ENCODE measurements at regions not wholly inside any gene's neighbourhood (a gene's known extent, or its start where the extent isn't known, plus 50 kb on each side); places are given as distances from the start of the nearest gene placed in this dataset.
A peak's percentile ranks its signal among the peaks of the same experiment; 100 is the strongest.

- no peak for DNase-seq (ENCODE audit: low read depth, low spot score)
- in situ Hi-C loops (cut with HindIII; ENCODE audit: low pct_unique_long_range_greater_than_20kb, low sequenced_read_pairs), result no loop called here
Measured at GRCh38 chr2:221649051-221649775, 77.1 kb upstream of the EPHA4 start.

- in situ Hi-C loops (cut with HindIII; ENCODE audit: low pct_unique_long_range_greater_than_20kb, low sequenced_read_pairs), result no loop called here
- DNase-seq (ENCODE audit: low read depth, low spot score), result peak; percentile 8
Measured at GRCh38 chr2:221642447-221642846, 70.3 kb upstream of the EPHA4 start.

- in situ Hi-C loops (cut with HindIII; ENCODE audit: low pct_unique_long_range_greater_than_20kb, low sequenced_read_pairs), result no loop called here
- peak; percentile 85 for DNase-seq (ENCODE audit: low read depth, low spot score)
Measured at GRCh38 chr2:221641181-221641871, 69.2 kb upstream of the EPHA4 start.

- in situ Hi-C loops (cut with HindIII; ENCODE audit: low pct_unique_long_range_greater_than_20kb, low sequenced_read_pairs), result no loop called here
- DNase-seq (ENCODE audit: low read depth, low spot score), result no peak
Measured at GRCh38 chr2:221640686-221641085, 68.6 kb upstream of the EPHA4 start.

GRCh38 chr2:221637851-221638250 lies 65.7 kb upstream of the EPHA4 start:
- DNase-seq (ENCODE audit: low read depth, low spot score), result no peak
- in situ Hi-C loops (cut with HindIII; ENCODE audit: low pct_unique_long_range_greater_than_20kb, low sequenced_read_pairs), result no loop called here

GRCh38 chr2:221635949-221636348 lies 63.8 kb upstream of the EPHA4 start:
- peak; percentile 49 for DNase-seq (ENCODE audit: low read depth, low spot score)
- in situ Hi-C loops (cut with HindIII; ENCODE audit: low pct_unique_long_range_greater_than_20kb, low sequenced_read_pairs), result no loop called here

GRCh38 chr2:221629468-221629867 lies 57.4 kb upstream of the EPHA4 start:
- in situ Hi-C loops (cut with HindIII; ENCODE audit: low pct_unique_long_range_greater_than_20kb, low sequenced_read_pairs), result no loop called here
- no peak for DNase-seq (ENCODE audit: low read depth, low spot score)

- DNase-seq (ENCODE audit: low read depth, low spot score), result no peak
- in situ Hi-C loops (cut with HindIII; ENCODE audit: low pct_unique_long_range_greater_than_20kb, low sequenced_read_pairs), result no loop called here
Measured at GRCh38 chr2:221624475-221624874, 52.4 kb upstream of the EPHA4 start.
